A549 (cell line): ENCODE measurements at regions not wholly inside any gene's neighbourhood (a gene's known extent, or its start where the extent isn't known, plus 50 kb on each side); places are given as distances from the start of the nearest gene placed in this dataset.
"Not testable (repeated sequence)": the region's sequence is repeated elsewhere in the genome, so short reads cannot be mapped to it uniquely, and the experiment has no call there.

Source experiments
- CHD2 ChIP-seq: fragments of 150-350 bp; IDR thresholded peaks from 2 replicates; pipeline ENCODE4 v1.6.1; 2014; ENCODE audit warnings: low read length; ENCODE audit not compliant: partially characterized antibody
- EHMT2 ChIP-seq: fragments of 200-600 bp; sonication (generic); IDR thresholded peaks from 2 replicates; pipeline ENCODE4 v1.6.1; 2016; ENCODE audit warnings: antibody characterized with exemption, low read depth, mild to moderate bottlenecking, moderate library complexity
- EP300 ChIP-seq, 2 experiments: fragments of >200 bp; sonication (Bioruptor Twin); formaldehyde crosslinking; IDR thresholded peaks; 2 replicates in 1 of 2; 3 replicates in 1 of 2; pipeline ENCODE4 v1.6.1; 2016 to 2017
- KDM1A ChIP-seq: fragments of 200-600 bp; sonication (generic); IDR thresholded peaks from 2 replicates; pipeline ENCODE4 v1.6.1; 2016; ENCODE audit warnings: low read depth, mild to moderate bottlenecking
- MAFK ChIP-seq: fragments of 450-650 bp; IDR thresholded peaks from 2 replicates; pipeline ENCODE4 v1.6.1; 2014; ENCODE audit not compliant: partially characterized antibody
- POLR2A ChIP-seq: IDR thresholded peaks from 2 replicates; pipeline ENCODE4 v1.6.1; 2012; ENCODE audit warnings: mild to moderate bottlenecking, low read length
- RCOR1 ChIP-seq: fragments of 150-350 bp; IDR thresholded peaks from 2 replicates; pipeline ENCODE4 v1.6.1; 2014; ENCODE audit warnings: antibody characterized with exemption, low read length, low read depth
- RFX5 ChIP-seq: fragments of 450-650 bp; IDR thresholded peaks from 2 replicates; pipeline ENCODE4 v1.7.1; 2014; ENCODE audit warnings: antibody characterized with exemption, mild to moderate bottlenecking, moderate library complexity
- TP53 ChIP-seq: fragments of 250-450 bp; sonication (Bioruptor Pico); IDR thresholded peaks from 2 replicates; pipeline ENCODE4 v1.5.0; 2021; ENCODE audit warnings: mild to moderate bottlenecking, moderate library complexity
- TF ChIP-seq, protein P1 (sequence below): fragments of >200 bp; sonication (Bioruptor Twin); formaldehyde crosslinking; IDR thresholded peaks from 3 replicates; pipeline ENCODE4 v1.5.1; 2016
- TF ChIP-seq, protein P2 (sequence below): IDR thresholded peaks from 2 replicates; pipeline ENCODE4 v1.6.1; 2012
- TF ChIP-seq, protein P3 (sequence below): fragments of 200-600 bp; sonication (generic); IDR thresholded peaks from 2 replicates; pipeline ENCODE4 v1.6.1; 2016; ENCODE audit warnings: antibody characterized with exemption, mild to moderate bottlenecking, moderate library complexity

DNA sequence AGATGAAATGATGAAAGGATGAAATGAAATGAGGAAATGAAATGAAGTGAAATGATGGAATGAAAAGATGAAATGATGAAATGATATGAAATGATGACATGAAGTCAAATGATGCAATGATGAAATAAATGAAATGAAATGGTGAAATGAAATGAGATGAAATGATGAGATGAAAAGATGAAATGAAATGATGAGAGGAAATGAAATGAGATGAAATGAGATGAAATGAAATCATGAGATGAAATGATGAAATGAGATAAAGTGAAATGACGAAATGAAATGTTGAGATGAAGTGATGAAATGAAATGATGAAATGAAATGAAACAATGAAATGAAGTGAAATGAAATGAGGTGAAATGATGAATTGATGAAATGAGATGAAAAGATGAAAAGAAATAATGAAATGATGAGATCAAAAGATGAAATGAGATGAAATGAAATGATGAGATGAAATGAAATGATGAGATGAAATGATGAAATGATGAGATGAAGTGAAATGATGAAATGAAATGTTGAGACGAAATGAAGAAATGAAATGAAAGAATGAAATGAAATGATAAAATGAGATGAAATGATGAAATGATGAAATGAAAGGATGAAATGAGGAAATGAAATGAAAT is 129.5 kb upstream of the TP53TG3C start:
- TF ChIP-seq, protein P1, sequence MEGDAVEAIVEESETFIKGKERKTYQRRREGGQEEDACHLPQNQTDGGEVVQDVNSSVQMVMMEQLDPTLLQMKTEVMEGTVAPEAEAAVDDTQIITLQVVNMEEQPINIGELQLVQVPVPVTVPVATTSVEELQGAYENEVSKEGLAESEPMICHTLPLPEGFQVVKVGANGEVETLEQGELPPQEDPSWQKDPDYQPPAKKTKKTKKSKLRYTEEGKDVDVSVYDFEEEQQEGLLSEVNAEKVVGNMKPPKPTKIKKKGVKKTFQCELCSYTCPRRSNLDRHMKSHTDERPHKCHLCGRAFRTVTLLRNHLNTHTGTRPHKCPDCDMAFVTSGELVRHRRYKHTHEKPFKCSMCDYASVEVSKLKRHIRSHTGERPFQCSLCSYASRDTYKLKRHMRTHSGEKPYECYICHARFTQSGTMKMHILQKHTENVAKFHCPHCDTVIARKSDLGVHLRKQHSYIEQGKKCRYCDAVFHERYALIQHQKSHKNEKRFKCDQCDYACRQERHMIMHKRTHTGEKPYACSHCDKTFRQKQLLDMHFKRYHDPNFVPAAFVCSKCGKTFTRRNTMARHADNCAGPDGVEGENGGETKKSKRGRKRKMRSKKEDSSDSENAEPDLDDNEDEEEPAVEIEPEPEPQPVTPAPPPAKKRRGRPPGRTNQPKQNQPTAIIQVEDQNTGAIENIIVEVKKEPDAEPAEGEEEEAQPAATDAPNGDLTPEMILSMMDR: not testable (repeated sequence)
- TF ChIP-seq, protein P2, sequence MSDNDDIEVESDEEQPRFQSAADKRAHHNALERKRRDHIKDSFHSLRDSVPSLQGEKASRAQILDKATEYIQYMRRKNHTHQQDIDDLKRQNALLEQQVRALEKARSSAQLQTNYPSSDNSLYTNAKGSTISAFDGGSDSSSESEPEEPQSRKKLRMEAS: not testable (repeated sequence)
- TF ChIP-seq CHD2; RCOR1; EHMT2; EP300 (IDR thresholded peaks at IDR 0.05); TP53; RFX5; MAFK; KDM1A; POLR2A: not testable (repeated sequence)
- TF ChIP-seq, protein P3, sequence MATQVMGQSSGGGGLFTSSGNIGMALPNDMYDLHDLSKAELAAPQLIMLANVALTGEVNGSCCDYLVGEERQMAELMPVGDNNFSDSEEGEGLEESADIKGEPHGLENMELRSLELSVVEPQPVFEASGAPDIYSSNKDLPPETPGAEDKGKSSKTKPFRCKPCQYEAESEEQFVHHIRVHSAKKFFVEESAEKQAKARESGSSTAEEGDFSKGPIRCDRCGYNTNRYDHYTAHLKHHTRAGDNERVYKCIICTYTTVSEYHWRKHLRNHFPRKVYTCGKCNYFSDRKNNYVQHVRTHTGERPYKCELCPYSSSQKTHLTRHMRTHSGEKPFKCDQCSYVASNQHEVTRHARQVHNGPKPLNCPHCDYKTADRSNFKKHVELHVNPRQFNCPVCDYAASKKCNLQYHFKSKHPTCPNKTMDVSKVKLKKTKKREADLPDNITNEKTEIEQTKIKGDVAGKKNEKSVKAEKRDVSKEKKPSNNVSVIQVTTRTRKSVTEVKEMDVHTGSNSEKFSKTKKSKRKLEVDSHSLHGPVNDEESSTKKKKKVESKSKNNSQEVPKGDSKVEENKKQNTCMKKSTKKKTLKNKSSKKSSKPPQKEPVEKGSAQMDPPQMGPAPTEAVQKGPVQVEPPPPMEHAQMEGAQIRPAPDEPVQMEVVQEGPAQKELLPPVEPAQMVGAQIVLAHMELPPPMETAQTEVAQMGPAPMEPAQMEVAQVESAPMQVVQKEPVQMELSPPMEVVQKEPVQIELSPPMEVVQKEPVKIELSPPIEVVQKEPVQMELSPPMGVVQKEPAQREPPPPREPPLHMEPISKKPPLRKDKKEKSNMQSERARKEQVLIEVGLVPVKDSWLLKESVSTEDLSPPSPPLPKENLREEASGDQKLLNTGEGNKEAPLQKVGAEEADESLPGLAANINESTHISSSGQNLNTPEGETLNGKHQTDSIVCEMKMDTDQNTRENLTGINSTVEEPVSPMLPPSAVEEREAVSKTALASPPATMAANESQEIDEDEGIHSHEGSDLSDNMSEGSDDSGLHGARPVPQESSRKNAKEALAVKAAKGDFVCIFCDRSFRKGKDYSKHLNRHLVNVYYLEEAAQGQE: not testable (repeated sequence)
